ENCODE measurements at regions not wholly inside any gene's neighbourhood (a gene's known extent, or its start where the extent isn't known, plus 50 kb on each side); places are given as distances from the start of the nearest gene placed in this dataset.
"Not testable (repeated sequence)": the region's sequence is repeated elsewhere in the genome, so short reads cannot be mapped to it uniquely, and the experiment has no call there.

GRCh38 chr14:97077687-97078086, 280.5 kb downstream of the VRK1 start:
- no peak for DNase-seq

DNA sequence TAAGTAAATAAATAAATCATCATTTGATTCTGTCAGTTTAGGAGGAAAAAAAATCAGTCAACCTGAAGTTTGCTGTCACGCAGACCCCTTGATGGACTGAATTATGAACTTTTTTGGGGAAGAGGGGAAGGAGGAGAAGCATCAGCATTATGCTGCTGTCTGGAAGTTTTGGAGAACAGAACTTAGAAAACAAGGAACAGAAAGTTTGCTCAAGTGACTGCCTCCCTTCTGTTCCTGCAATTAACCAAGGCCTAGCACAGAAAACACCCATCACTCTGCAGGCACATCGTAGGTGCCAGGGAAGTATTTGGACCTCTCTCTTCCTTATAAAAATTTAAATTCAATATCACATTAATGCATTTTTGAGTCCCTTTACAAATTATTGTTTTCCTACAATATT, 283.8 kb downstream of the VRK1 start:
- DNase-seq, result no peak

GRCh38 chr14:97095269-97095668, 298.1 kb downstream of the VRK1 start:
- DNase-seq, result no peak

DNA sequence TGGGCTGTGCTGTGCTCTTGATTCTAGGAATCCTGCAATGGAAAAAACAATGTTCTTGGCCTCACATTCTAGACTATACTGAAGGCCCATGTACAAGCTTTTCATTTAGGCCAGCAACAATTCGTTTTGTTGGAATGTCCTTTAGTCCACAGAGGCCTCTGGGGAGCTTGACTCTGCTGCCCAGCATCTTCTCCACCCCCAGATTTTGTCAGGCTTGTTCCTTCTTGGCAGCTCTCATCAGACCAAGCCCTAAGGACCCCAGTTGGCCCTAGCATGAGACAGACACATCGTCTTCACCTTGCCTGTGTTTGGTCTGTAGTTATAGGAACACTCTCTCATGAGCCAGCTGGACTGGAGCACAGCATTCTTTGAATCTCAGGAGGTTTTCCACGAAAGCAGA, 300.1 kb downstream of the VRK1 start:
- DNase-seq, result no peak

DNA sequence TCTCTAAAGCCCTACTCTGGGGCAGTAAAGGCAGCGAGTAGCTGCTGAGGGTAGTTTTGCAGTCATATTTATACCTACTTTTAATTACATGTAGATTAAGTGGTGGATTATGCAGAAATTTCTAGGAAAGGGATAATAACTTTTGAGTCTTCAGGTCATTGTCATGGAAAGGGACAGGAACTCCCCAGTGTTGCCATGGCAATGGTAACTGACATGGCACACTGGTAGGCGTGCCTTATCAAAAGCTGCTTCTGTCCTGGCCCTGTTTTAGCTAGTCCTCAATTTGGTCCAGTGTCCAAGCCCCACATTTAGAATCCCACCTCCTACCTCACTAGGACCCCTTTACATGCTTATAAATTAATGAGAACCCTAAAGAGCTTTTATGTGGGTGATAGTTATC, 303.1 kb downstream of the VRK1 start:
- no peak for DNase-seq

GRCh38 chr14:97101561-97101960, 304.4 kb downstream of the VRK1 start:
- no peak for DNase-seq

- no peak for DNase-seq
These were observed 306.8 kb downstream of the VRK1 start for GRCh38 chr14:97104029-97104428.

DNA sequence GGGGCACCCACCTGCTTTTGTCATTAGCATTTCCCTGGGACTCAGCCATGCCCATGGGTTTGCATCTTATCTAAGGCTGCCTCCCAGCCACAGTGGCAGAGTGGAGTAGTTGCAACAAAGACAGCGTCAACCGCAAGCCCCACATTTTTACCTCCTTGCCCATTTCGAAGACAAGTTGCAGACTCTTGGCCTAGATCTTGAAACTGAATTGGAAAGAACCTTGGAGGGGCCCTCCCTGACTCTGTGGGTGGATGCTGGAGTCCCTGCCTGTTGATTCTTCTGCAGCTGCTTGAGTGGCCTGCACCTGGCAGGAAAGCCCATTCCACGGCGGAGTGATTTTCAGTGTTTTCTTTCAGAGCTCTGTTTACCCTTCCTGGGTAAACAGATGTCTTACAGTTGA, 309.0 kb downstream of the VRK1 start:
- DNase-seq, result no peak

GRCh38 chr14:97106609-97107008, 309.4 kb downstream of the VRK1 start:
- DNase-seq, result no peak

DNA sequence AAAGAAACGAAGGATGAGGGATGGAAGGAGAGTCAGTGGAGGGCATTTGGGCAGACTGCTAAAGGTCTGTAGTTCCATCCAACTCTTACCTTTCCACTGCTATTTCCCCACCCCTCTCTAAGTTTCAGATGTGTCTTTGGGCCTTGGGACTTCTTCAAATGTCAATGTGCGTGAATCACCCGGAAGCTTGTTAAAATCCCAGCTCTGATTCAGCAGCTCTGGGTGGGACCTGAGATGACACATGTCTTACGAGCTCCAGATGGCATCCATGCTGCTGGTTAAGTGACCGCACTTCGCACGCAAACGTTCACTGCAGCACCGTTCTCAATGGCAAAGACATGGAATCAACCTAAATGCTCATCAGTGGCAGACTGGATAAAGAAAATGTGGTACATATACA, 309.9 kb downstream of the VRK1 start:
- DNase-seq, result no peak

DNA sequence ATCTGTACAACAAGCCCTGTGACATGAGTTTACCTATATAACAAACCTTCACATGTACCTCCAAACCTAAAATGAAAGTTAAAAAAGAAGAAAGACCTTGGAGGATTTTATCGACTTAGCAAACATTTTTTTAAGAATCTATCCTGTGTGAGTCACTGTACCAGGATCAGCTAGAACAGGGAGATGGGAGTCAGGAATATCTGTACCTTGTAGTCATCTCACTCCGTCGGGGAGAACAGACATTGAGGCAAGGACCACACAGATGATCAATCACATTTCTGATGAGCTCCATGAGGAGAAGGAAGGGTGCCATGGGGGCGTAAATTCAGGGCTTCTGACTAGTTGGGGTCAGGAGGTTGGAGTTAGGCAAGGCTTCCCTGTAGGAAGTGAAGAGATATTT, 310.6 kb downstream of the VRK1 start:
- DNase-seq, result no peak

GRCh38 chr14:97109234-97109633, 312.1 kb downstream of the VRK1 start:
- DNase-seq, result no peak

DNA sequence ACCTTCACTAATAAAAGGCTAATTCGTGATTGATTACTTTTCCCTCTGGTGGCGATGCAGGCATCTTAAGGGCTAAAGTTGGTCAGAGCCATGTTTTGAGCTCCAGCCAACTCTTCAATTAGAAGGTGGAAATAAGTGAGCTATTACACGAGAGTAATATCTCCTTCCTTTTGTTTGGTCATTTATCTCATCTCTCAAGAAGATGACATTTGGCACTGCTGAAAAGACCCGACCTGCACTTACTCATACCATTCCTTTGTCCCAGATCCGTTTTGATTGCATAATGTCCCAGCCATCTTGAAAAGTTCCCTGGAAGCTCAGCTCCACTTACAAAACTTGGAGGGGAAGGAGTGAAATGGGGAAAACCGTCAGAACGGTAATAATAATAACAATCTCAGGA, 316.2 kb downstream of the VRK1 start:
- peak; percentile 0 for DNase-seq

DNA sequence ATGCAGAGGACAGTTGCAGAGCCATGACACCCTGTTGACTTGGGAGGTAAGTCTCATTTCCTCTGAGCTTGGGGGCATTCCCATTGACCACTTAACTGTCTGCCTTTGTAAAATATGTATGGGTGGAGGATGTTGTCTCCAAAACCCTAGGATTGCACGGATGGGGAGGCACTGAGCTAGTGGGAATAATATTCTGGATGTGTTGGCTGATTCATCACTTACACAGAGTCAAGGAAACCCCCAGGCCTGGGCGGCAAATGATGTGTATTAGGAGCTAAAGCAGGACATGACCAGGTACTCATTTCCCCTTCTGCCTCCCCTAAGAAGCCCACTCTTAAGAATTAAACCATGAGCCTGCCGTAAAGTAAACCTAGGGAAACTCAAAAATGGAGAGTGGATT, 319.4 kb downstream of the VRK1 start:
- DNase-seq, result no peak

DNA sequence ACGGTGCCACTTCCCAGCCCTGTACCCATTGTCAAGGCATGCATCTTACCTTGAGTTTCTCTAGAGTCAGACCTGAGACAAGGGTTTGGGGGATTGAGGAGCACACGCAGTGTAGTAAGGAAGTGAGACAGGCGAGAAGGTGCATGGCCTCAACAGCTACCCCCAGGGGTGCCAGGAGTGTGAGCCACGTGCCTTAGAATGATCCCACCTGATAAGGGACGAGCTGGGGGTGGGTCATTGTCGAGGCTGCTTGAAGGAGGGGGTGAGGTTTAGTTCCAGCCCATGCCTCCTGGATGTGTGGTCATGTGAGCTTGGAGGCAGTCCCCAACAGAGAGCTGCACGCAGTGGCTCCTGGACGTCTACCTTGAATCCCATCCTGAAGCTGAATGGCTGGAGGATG, 320.5 kb downstream of the VRK1 start:
- DNase-seq, result no peak

DNA sequence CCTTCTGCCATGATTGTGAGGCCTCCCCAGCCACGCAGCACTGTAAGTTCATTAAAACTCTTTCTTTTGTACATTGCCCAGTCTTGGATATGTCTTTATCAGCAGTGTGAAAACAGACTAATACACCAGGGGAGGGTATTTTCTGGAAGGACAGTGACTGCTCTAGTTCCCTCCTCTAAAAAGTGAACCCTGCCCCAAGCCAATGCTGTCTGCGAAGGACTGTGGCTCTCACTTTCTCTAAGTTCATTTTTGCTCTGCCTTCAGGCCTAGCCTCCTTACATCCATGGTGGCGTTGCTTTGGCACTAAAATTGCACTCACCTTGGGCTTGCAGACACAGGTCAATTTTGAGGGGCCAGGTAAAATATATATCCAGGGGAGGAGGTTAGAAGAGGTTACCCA, 323.0 kb downstream of the VRK1 start:
- no peak for DNase-seq

DNA sequence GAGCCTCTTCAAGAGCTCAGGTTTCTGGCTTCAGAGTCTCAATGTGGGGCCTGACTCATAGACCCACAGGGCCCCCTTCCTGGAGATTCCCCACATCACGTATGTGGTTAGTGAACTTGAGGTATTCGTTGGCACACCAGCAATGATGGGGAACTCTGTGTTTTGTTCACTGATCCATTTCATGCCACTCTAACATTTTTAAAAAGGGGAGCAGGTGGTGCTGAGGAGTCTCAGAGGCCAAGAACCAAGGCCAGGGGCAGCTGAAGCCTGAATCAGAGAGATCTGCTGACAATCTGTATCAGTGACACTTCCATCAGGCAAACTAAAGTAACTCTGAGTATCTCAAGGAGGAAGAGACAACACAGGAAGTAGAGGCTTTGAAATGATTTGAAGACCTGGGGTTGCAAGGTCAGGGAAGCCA, 323.4 kb downstream of the VRK1 start:
- no peak for DNase-seq

- DNase-seq, result no peak
These were observed 332.5 kb downstream of the VRK1 start for GRCh38 chr14:97129639-97130038.

GRCh38 chr14:97135847-97136246, 338.7 kb downstream of the VRK1 start:
- not testable (repeated sequence) for DNase-seq

DNA sequence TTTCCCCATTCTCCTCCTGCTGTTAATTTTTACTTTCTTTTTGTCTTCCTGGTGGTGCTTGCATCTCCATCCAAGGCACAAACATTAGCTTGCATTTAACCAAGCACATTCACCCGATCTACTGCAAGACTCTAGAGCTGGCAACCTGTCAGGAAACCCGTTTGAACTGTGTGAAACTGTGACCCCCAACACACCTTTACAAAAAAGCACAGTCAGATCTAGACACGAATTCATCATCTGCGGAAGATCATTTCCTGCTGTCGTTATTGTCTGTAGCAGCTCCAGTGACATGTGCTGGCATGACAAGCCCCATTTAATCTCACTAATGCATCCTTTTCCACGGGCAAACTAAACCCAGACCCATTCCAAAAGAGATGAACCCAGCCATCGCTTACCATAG, 340.5 kb downstream of the VRK1 start:
- no peak for DNase-seq

DNA sequence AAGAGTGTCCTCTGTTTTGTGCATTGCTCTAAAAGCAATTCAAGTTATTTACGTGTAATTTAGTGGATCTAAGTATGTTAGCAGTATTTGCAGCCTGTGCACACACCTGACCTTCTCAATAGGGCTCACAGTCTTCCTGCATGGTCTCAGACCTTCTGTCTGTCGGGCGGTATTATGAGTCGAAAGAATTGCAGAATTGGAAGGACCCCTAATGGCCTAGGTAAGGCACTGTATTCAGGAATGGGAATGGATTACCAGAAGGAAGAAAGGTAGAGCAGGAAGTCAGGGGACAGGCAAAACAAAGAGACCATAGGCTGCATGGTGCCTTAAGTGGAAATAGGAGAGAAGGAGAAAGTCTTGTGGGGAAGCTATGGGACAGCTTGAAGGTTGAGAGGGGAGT, 341.6 kb downstream of the VRK1 start:
- no peak for DNase-seq

GRCh38 chr14:97143011-97143410, 345.8 kb downstream of the VRK1 start:
- no peak for DNase-seq

DNA sequence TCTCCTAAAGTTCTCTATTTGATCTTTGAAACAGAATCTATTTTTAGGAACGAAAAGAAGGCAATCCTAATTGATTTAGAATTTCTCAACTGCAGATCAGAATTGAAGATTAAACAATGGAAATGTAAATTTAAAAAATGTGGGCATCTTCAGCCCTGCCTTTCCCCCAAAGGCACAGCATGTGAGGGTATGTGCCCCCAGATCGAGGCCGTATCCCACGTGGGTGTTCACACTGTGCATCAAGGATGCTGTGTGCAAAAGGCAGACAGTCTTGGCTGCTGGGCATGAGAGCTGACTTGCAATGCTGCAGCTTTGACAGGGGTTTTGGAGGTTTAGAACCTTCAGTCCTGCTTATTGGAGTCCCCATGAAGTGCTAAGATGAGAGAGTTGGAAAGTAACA, 346.3 kb downstream of the VRK1 start:
- DNase-seq, result no peak

GRCh38 chr14:97148021-97148420, 350.8 kb downstream of the VRK1 start:
- DNase-seq, result not testable (repeated sequence)

DNA sequence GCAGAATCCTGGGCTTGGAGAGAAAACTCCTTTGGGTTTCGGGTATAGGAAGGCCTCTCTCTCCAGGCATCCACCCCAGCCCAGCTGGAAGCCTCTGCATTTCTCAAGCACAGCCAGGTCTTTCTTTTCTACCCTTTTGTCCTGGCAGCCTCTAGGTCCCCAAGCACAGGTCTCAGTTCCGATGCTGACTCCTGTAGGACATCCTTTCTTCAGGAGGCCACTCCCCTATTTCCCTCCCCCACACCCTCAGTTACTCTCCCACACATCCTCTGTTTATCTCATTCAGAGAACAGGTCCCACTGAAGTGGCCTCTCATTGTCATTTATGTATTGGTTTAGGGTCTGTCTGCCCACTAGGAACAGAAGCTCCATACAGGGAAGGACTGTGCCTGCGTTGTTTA, 352.6 kb downstream of the VRK1 start:
- DNase-seq, result no peak

- no peak for DNase-seq
These were observed 356.3 kb downstream of the VRK1 start for GRCh38 chr14:97153527-97153926.

All from NCI-H2227 treated with DMSO at 0.1 percent for 48 hours (cell line).